ENCODE measurements at regions not wholly inside any gene's neighbourhood (a gene's known extent, or its start where the extent isn't known, plus 50 kb on each side); places are given as distances from the start of the nearest gene placed in this dataset.

DNA sequence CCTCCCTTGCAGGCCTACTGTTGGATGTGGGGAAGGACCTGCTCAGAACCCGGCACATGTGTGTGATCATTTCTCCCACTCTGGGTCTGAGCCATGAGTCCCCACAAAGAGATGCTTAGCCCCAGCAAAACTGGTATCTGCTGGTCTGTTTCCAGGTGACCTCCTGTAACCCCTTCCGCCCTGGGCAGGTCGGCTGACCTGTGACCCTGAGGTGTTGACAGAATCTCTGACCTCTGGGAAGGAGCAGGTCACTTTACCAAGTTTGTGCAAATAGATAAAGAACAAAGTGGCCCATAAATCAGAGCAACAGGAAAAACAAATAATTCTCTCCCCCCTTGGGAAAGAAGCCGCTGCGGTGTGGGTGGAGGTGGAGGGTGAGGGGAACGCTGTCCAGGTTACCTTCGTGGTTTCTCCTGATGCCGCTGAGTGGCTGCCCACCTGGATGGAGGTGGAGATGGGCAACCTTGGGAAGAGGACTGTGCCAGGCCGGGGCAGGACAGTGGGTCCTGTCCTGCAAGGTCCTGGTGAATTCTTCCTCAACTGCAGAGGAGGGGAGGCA, 174.0 kb upstream of the MYCN start:
- no peak overlapping the region for H3K4me2 ChIP-seq (ENCODE audit: extremely low read depth, insufficient read depth, low read length)

GRCh38 chr2:15766911-15767597, 173.3 kb upstream of the MYCN start:
- no peaks in the 10 kb centered on the region for H4K20me1 ChIP-seq (ENCODE audit: control insufficient read depth, extremely low read depth, insufficient read depth, low read length)
- H3K79me2 ChIP-seq (ENCODE audit: control insufficient read depth, insufficient read depth, low read length) = no peaks in the 10 kb centered on the region

More for the DNA sequence above, 174.0 kb upstream of the MYCN start:
- Histone ChIP-seq H2AFZ (ENCODE audit: low read length) (no peak overlapping the region), H3K4me3 (replicated peaks in 1 of 4; ENCODE audit: control extremely low read depth in 1 of 4, insufficient read depth in 1 of 4, low read depth in 3 of 4, low read length in 4 of 4) (no peak overlapping the region), H3K4me1 (ENCODE audit: control insufficient read depth, extremely low read depth, insufficient read depth, low read length) (no peaks in the 10 kb centered on the region), H3K9me3 (ENCODE audit: control insufficient read depth, insufficient read depth, low read depth, low read length) (no peaks in the 10 kb centered on the region), H3K27ac (ENCODE audit: insufficient read depth, low read length) (no peak overlapping the region), H3K27me3 (ENCODE audit: control insufficient read depth, insufficient read depth, low read length) (no peaks in the 10 kb centered on the region), H3K36me3 (ENCODE audit: control insufficient read depth, insufficient read depth, low read length) (no peaks in the 10 kb centered on the region), H3K9ac (ENCODE audit: insufficient read depth, low read length) (no peak overlapping the region), H3K79me2 (ENCODE audit: control insufficient read depth, insufficient read depth, low read length) (no peaks in the 10 kb centered on the region), H4K20me1 (ENCODE audit: control insufficient read depth, extremely low read depth, insufficient read depth, low read length) (no peaks in the 10 kb centered on the region)
- DNase-seq (ENCODE audit: low read depth in 2 of 2) = no peak
- no peak for TF ChIP-seq EZH2 (IDR thresholded peaks at IDR 0.05; ENCODE audit: low read length, missing control alignments)
- TF ChIP-seq, protein P1, sequence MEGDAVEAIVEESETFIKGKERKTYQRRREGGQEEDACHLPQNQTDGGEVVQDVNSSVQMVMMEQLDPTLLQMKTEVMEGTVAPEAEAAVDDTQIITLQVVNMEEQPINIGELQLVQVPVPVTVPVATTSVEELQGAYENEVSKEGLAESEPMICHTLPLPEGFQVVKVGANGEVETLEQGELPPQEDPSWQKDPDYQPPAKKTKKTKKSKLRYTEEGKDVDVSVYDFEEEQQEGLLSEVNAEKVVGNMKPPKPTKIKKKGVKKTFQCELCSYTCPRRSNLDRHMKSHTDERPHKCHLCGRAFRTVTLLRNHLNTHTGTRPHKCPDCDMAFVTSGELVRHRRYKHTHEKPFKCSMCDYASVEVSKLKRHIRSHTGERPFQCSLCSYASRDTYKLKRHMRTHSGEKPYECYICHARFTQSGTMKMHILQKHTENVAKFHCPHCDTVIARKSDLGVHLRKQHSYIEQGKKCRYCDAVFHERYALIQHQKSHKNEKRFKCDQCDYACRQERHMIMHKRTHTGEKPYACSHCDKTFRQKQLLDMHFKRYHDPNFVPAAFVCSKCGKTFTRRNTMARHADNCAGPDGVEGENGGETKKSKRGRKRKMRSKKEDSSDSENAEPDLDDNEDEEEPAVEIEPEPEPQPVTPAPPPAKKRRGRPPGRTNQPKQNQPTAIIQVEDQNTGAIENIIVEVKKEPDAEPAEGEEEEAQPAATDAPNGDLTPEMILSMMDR (conservative IDR thresholded peaks at IDR 0.05 in 1 of 2, IDR thresholded peaks at IDR 0.05 in 1 of 2; ENCODE audit: low read depth in 1 of 2, low read length in 2 of 2) = no peak

GRCh38 chr2:15767679-15768078, 172.7 kb upstream of the MYCN start:
- H3K27ac ChIP-seq (ENCODE audit: insufficient read depth, low read length) = no peak overlapping the region
- H3K4me1 ChIP-seq (ENCODE audit: control insufficient read depth, extremely low read depth, insufficient read depth, low read length) = no peaks in the 10 kb centered on the region
- no peak overlapping the region for H3K9ac ChIP-seq (ENCODE audit: insufficient read depth, low read length)
- no peaks in the 10 kb centered on the region for H3K79me2 ChIP-seq (ENCODE audit: control insufficient read depth, insufficient read depth, low read length)
- H3K4me3 ChIP-seq (replicated peaks in 1 of 4; ENCODE audit: control extremely low read depth in 1 of 4, insufficient read depth in 1 of 4, low read depth in 3 of 4, low read length in 4 of 4) = no peak overlapping the region
- no peak for DNase-seq (ENCODE audit: low read depth in 2 of 2)
- no peaks in the 10 kb centered on the region for H4K20me1 ChIP-seq (ENCODE audit: control insufficient read depth, extremely low read depth, insufficient read depth, low read length)
- no peak overlapping the region for H2AFZ ChIP-seq (ENCODE audit: low read length)
- TF ChIP-seq EZH2 (IDR thresholded peaks at IDR 0.05; ENCODE audit: low read length, missing control alignments) = no peak
- H3K36me3 ChIP-seq (ENCODE audit: control insufficient read depth, insufficient read depth, low read length) = no peaks in the 10 kb centered on the region
- no peak overlapping the region for H3K4me2 ChIP-seq (ENCODE audit: extremely low read depth, insufficient read depth, low read length)
- H3K9me3 ChIP-seq (ENCODE audit: control insufficient read depth, insufficient read depth, low read depth, low read length) = no peaks in the 10 kb centered on the region
- no peaks in the 10 kb centered on the region for H3K27me3 ChIP-seq (ENCODE audit: control insufficient read depth, insufficient read depth, low read length)

More at GRCh38 chr2:15766911-15767597, 173.3 kb upstream of the MYCN start:
- Histone ChIP-seq H3K36me3 (ENCODE audit: control insufficient read depth, insufficient read depth, low read length) (no peaks in the 10 kb centered on the region), H3K4me2 (ENCODE audit: extremely low read depth, insufficient read depth, low read length) (no peak overlapping the region), H2AFZ (ENCODE audit: low read length) (no peak overlapping the region), H3K27ac (ENCODE audit: insufficient read depth, low read length) (no peak overlapping the region), H3K4me1 (ENCODE audit: control insufficient read depth, extremely low read depth, insufficient read depth, low read length) (no peaks in the 10 kb centered on the region), H3K9me3 (ENCODE audit: control insufficient read depth, insufficient read depth, low read depth, low read length) (no peaks in the 10 kb centered on the region), H3K4me3 (replicated peaks in 1 of 4; ENCODE audit: control extremely low read depth in 1 of 4, insufficient read depth in 1 of 4, low read depth in 3 of 4, low read length in 4 of 4) (no peak overlapping the region), H3K27me3 (ENCODE audit: control insufficient read depth, insufficient read depth, low read length) (no peaks in the 10 kb centered on the region), H3K9ac (ENCODE audit: insufficient read depth, low read length) (no peak overlapping the region)
- TF ChIP-seq, protein P1 (conservative IDR thresholded peaks at IDR 0.05 in 1 of 2, IDR thresholded peaks at IDR 0.05 in 1 of 2; ENCODE audit: low read depth in 1 of 2, low read length in 2 of 2) = no peak
- no peak for TF ChIP-seq EZH2 (IDR thresholded peaks at IDR 0.05; ENCODE audit: low read length, missing control alignments)
- no peak for DNase-seq (ENCODE audit: low read depth in 2 of 2)
